ENCODE measurements at regions not wholly inside any gene's neighbourhood (a gene's known extent, or its start where the extent isn't known, plus 50 kb on each side); places are given as distances from the start of the nearest gene placed in this dataset.

- Mint-ChIP-seq H3K27ac (no peak overlapping the region), H3K4me3 (no peak overlapping the region), H3K27me3 (ENCODE audit: insufficient read depth) (peaks cover 2% of the 10 kb centered on the region), H3K36me3 (ENCODE audit: low read depth) (no peaks in the 10 kb centered on the region), H3K9me3 (peaks cover 32% of the 10 kb centered on the region), H3K4me1 (ENCODE audit: low read depth) (no peaks in the 10 kb centered on the region)
- TF ChIP-seq, protein P1, sequence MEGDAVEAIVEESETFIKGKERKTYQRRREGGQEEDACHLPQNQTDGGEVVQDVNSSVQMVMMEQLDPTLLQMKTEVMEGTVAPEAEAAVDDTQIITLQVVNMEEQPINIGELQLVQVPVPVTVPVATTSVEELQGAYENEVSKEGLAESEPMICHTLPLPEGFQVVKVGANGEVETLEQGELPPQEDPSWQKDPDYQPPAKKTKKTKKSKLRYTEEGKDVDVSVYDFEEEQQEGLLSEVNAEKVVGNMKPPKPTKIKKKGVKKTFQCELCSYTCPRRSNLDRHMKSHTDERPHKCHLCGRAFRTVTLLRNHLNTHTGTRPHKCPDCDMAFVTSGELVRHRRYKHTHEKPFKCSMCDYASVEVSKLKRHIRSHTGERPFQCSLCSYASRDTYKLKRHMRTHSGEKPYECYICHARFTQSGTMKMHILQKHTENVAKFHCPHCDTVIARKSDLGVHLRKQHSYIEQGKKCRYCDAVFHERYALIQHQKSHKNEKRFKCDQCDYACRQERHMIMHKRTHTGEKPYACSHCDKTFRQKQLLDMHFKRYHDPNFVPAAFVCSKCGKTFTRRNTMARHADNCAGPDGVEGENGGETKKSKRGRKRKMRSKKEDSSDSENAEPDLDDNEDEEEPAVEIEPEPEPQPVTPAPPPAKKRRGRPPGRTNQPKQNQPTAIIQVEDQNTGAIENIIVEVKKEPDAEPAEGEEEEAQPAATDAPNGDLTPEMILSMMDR (IDR thresholded peaks at IDR 0.05) = no peak
- no peak for DNase-seq
Observed at GRCh38 chr11:114818382-114818781, 140.1 kb downstream of the NXPE2 start.

GRCh38 chr11:114819028-114819427 is 140.7 kb downstream of the NXPE2 start:
- no peaks in the 10 kb centered on the region for H3K36me3 Mint-ChIP-seq (ENCODE audit: low read depth)
- TF ChIP-seq, protein P1 (IDR thresholded peaks at IDR 0.05) = no peak
- H3K4me3 Mint-ChIP-seq = no peak overlapping the region
- no peaks in the 10 kb centered on the region for H3K4me1 Mint-ChIP-seq (ENCODE audit: low read depth)
- no peak overlapping the region for H3K27ac Mint-ChIP-seq
- peaks cover 2% of the 10 kb centered on the region for H3K27me3 Mint-ChIP-seq (ENCODE audit: insufficient read depth)
- H3K9me3 Mint-ChIP-seq = peaks cover 32% of the 10 kb centered on the region
- no peak for DNase-seq

GRCh38 chr11:114820621-114821020 is 142.3 kb downstream of the NXPE2 start:
- Mint-ChIP-seq H3K36me3 (ENCODE audit: low read depth) (no peaks in the 10 kb centered on the region), H3K27ac (no peak overlapping the region), H3K4me1 (ENCODE audit: low read depth) (no peaks in the 10 kb centered on the region), H3K27me3 (ENCODE audit: insufficient read depth) (peaks cover 2% of the 10 kb centered on the region), H3K9me3 (peaks cover 31% of the 10 kb centered on the region), H3K4me3 (no peak overlapping the region)
- no peak for DNase-seq
- TF ChIP-seq, protein P1 (IDR thresholded peaks at IDR 0.05) = no peak

DNA sequence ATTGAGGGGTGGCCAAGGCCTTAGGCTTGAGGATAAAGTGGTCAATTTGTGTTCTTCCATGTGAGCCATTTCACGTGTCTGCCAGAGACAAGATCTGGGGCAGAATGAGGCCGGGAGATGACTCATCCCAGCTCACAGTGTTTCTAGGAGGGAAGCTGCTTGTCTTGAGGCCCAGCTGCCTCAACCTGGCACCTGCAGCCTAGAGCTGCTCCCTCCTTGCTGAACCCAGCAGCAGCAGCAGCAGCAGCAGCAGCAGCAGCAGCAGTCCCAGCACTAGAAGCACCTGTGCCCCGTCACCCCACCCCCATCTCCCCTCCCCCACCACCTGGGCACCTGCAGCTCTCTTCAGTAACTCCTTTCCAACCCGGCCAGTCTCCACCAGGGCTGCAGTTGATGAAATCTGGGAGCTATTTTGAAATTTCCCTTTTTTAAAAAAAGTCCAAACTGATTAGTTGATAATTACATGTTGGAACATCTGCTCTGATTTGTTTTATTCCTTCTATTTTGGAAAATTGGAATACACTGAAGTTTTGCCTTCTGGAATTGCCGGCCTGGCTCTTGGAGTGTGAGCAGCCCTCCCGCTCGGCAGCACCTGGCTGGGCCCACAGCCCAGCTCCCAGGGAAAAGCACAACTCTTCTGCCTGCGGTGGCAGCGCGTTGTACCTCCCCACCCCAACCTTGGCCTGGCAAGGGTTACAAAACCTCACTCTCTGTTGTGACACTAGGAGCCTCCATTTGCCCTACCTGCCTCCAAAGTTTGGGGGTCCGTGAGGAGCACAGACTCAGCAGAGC is 143.5 kb downstream of the NXPE2 start:
- H3K9me3 Mint-ChIP-seq = peaks cover 41% of the 10 kb centered on the region
- H3K27me3 Mint-ChIP-seq (ENCODE audit: insufficient read depth) = peaks cover 2% of the 10 kb centered on the region
- H3K4me1 Mint-ChIP-seq (ENCODE audit: low read depth) = no peaks in the 10 kb centered on the region
- no peaks in the 10 kb centered on the region for H3K36me3 Mint-ChIP-seq (ENCODE audit: low read depth)
- TF ChIP-seq, protein P1 (IDR thresholded peaks at IDR 0.05) = no peak
- no peak overlapping the region for H3K27ac Mint-ChIP-seq
- no peak for DNase-seq
- H3K4me3 Mint-ChIP-seq = no peak overlapping the region

GRCh38 chr11:114826910-114827442 is 148.6 kb downstream of the NXPE2 start:
- TF ChIP-seq, protein P1 (IDR thresholded peaks at IDR 0.05) = no peak
- Mint-ChIP-seq H3K36me3 (ENCODE audit: low read depth) (no peaks in the 10 kb centered on the region), H3K4me3 (no peak overlapping the region), H3K4me1 (ENCODE audit: low read depth) (no peaks in the 10 kb centered on the region), H3K27me3 (ENCODE audit: insufficient read depth) (peaks cover 2% of the 10 kb centered on the region; the same call in 1 of the 2 replicates), H3K9me3 (peaks cover 39% of the 10 kb centered on the region), H3K27ac (no peak overlapping the region)
- no peak for DNase-seq

Measured in HFFc6 (cell line).